HepG2 (cell line): ENCODE measurements at regions not wholly inside any gene's neighbourhood (a gene's known extent, or its start where the extent isn't known, plus 50 kb on each side); places are given as distances from the start of the nearest gene placed in this dataset.

Experiments
- ATAC-seq: fragments of 200-7000 bp; cut with Tn5 transposase; 3 replicates; pipeline ENCODE4 v1.9.1; 2020; ENCODE audit warnings: mild to moderate bottlenecking, moderate library complexity
- BruUV-seq: library from RNA; stranded (reverse); fragments of 400-500 nt; replicated peaks from 2 replicates; lab custom pipeline; 2021; lab: Mats Ljungman, UMichigan
- CTCF ChIA-PET: fragments of 300-600 bp; formaldehyde crosslinking; extraction: SDS; loops from one replicate; lab custom pipeline; 2021; ENCODE audit warnings: low total read pairs, inconsistent platforms, low intra/inter-chr PET ratio; lab: Yijun Ruan, JAX
- POLR2A ChIA-PET: fragments of 350-600 bp; sonication (Branson Sonifier 250); formaldehyde crosslinking; loops from one replicate; lab custom pipeline; 2020; ENCODE audit warnings: antibody characterized with exemption, inconsistent platforms; lab: Yijun Ruan, JAX
- DNase-seq: peaks from one replicate; pipeline ENCODE4 v3.0.0-alpha.2; 2015; ENCODE audit warnings: low spot score
- FAIRE-seq: peaks from 3 replicates; lab custom pipeline; 2011; peaks lifted over from hg19 to GRCh38; lab: Jason Lieb, UNC
- H2AFZ ChIP-seq: one replicate; pipeline ENCODE4 v1.6.1; 2011; ENCODE audit warnings: low read length, inconsistent platforms
- H3K27ac ChIP-seq: fragments of 300-600 bp; 3 replicates; pipeline ENCODE4 v1.8.0; 2011; ENCODE audit warnings: mixed run types, mild to moderate bottlenecking, mixed read lengths, low read length, inconsistent platforms; ENCODE audit not compliant: insufficient read depth; ENCODE audit errors: extremely low read length
- H3K27me3 ChIP-seq, 2 experiments: fragments of 200-600 bp in 1 of 2; 2 replicates in 1 of 2; 3 replicates in 1 of 2; pipeline versions ENCODE4 v1.6.0 to v1.8.0; 2011; ENCODE audit warnings: low read length in 2 of 2, mild to moderate bottlenecking in 2 of 2, moderate library complexity in 2 of 2, inconsistent platforms in 1 of 2; ENCODE audit not compliant: insufficient read depth in 2 of 2, control insufficient read depth in 1 of 2
- H3K36me3 ChIP-seq, 2 experiments: fragments of 200-600 bp in 1 of 2; replicated peaks in 1 of 2; 2 replicates in 1 of 2; 3 replicates in 1 of 2; pipeline versions ENCODE4 v1.5.1 to v1.8.0; 2011; ENCODE audit warnings: low read length in 2 of 2, inconsistent platforms in 1 of 2; ENCODE audit not compliant: insufficient read depth in 2 of 2, control insufficient read depth in 1 of 2
- H3K4me1 ChIP-seq: 2 replicates; pipeline ENCODE4 v1.5.1; 2012; ENCODE audit warnings: low read length, inconsistent platforms; ENCODE audit not compliant: insufficient read depth
- H3K4me2 ChIP-seq: 2 replicates; pipeline ENCODE4 v1.6.0; 2011; ENCODE audit warnings: low read depth, low read length, inconsistent platforms
- H3K4me3 ChIP-seq, 3 experiments: fragments of 200-600 bp in 1 of 3; sonication (generic), shearing (Covaris generic) in 1 of 3; replicated peaks in 1 of 3; 2 replicates each; pipeline ENCODE4 v1.5.1; 2011 to 2016; ENCODE audit warnings: low read length in 3 of 3, inconsistent platforms in 2 of 3, low read depth in 2 of 3, mild to moderate bottlenecking in 2 of 3, control low read depth in 1 of 3, mixed read lengths in 1 of 3; ENCODE audit not compliant: insufficient read depth in 1 of 3
- H3K79me2 ChIP-seq: one replicate; pipeline ENCODE4 v1.6.1; 2011; ENCODE audit warnings: low read length, inconsistent platforms; ENCODE audit not compliant: insufficient read depth
- H3K9ac ChIP-seq: 2 replicates; pipeline ENCODE4 v1.6.0; 2011; ENCODE audit warnings: mild to moderate bottlenecking, low read depth, low read length, inconsistent platforms; ENCODE audit not compliant: insufficient read depth
- H3K9me3 ChIP-seq: 2 replicates; pipeline ENCODE4 v1.5.1; 2012; ENCODE audit warnings: mild to moderate bottlenecking, low read length
- H4K20me1 ChIP-seq: 2 replicates; pipeline ENCODE4 v1.6.0; 2011; ENCODE audit warnings: inconsistent platforms, mild to moderate bottlenecking, low read length, moderate library complexity; ENCODE audit not compliant: insufficient read depth
- BCL3 ChIP-seq: sonication (generic); formaldehyde crosslinking; IDR thresholded peaks from 2 replicates; pipeline ENCODE4 v1.5.1; 2020; ENCODE audit warnings: mild to moderate bottlenecking, missing genetic modification reagents, moderate library complexity
- CREB3 ChIP-seq: sonication (generic); formaldehyde crosslinking; IDR thresholded peaks from 2 replicates; pipeline ENCODE4 v1.5.0; 2020; ENCODE audit warnings: missing genetic modification reagents
- MXD1 ChIP-seq: sonication (generic); formaldehyde crosslinking; IDR thresholded peaks from 2 replicates; pipeline ENCODE4 v1.4.0; 2020; ENCODE audit warnings: mild to moderate bottlenecking, missing genetic modification reagents
- NCOA5 ChIP-seq: sonication (generic); formaldehyde crosslinking; IDR thresholded peaks from 2 replicates; pipeline ENCODE4 v1.4.0; 2020; ENCODE audit warnings: missing genetic modification reagents
- PCBP1 ChIP-seq: fragments of 200-400 bp; formaldehyde crosslinking; IDR thresholded peaks from 2 replicates; pipeline ENCODE4 v1.6.1; 2017; ENCODE audit warnings: mild to moderate bottlenecking, low read depth, low read length, borderline replicate concordance
- POGZ ChIP-seq: sonication (generic); formaldehyde crosslinking; IDR thresholded peaks from 2 replicates; pipeline ENCODE4 v1.4.0; 2020; ENCODE audit warnings: mild to moderate bottlenecking, missing genetic modification reagents
- REXO4 ChIP-seq: sonication (generic); formaldehyde crosslinking; IDR thresholded peaks from 2 replicates; pipeline ENCODE4 v1.8.0; 2022; ENCODE audit warnings: missing genetic modification reagents, mild to moderate bottlenecking, borderline replicate concordance
- THAP7 ChIP-seq: sonication (generic); formaldehyde crosslinking; IDR thresholded peaks from 2 replicates; pipeline ENCODE4 v1.8.1; 2023; ENCODE audit warnings: mild to moderate bottlenecking, missing genetic modification reagents
- XBP1 ChIP-seq: sonication (generic); formaldehyde crosslinking; IDR thresholded peaks from 2 replicates; pipeline ENCODE4 v1.5.0; 2020; ENCODE audit warnings: missing genetic modification reagents
- ZBTB42 ChIP-seq: sonication (generic); formaldehyde crosslinking; IDR thresholded peaks from 2 replicates; pipeline ENCODE4 v1.5.0; 2020; ENCODE audit warnings: mild to moderate bottlenecking, missing genetic modification reagents
- ZBTB8A ChIP-seq: sonication (generic); formaldehyde crosslinking; IDR thresholded peaks from 2 replicates; pipeline ENCODE4 v1.4.0; 2020; ENCODE audit warnings: mild to moderate bottlenecking, low read depth, missing genetic modification reagents, borderline replicate concordance
- ZNF773 ChIP-seq: sonication (generic); formaldehyde crosslinking; IDR thresholded peaks from 2 replicates; pipeline ENCODE4 v1.4.0; 2020; ENCODE audit warnings: missing genetic modification reagents, borderline replicate concordance
- ZSCAN30 ChIP-seq: sonication (generic); formaldehyde crosslinking; IDR thresholded peaks from 2 replicates; pipeline ENCODE4 v1.5.0; 2020; ENCODE audit warnings: mild to moderate bottlenecking, missing genetic modification reagents
- WGBS: methylation state at CpG from one replicate; pipeline ENCODE4 v1.1.6; 2017; ENCODE audit warnings: low lambda C conversion rate; 5-methylcytosine and 5-hydroxymethylcytosine counted together
- in situ Hi-C: cut with HindIII; loops from 2 replicates; pipeline ENCODE4 v1.10.0; 2017; ENCODE audit warnings: low pct_unique_long_range_greater_than_20kb; ENCODE audit not compliant: extremely low pct_ligation_motif_present
- intact Hi-C: fragments of 100-400 bp; cut with micrococcal nuclease; formaldehyde crosslinking; loops from one replicate; pipeline ENCODE4 v1.10.0; 2022; ENCODE audit not compliant: unreplicated experiment
- TF ChIP-seq, protein P1 (sequence below): sonication (generic); formaldehyde crosslinking; IDR thresholded peaks from 2 replicates; pipeline ENCODE4 v1.4.0; 2020; ENCODE audit warnings: missing genetic modification reagents
- TF ChIP-seq, protein P2 (sequence below), 2 experiments: fragments of 450-650 bp in 1 of 2; sonication (generic) in 1 of 2; formaldehyde crosslinking; IDR thresholded peaks; 2 replicates each; pipeline versions ENCODE4 v1.5.0 to v1.8.0; 2020 to 2022; ENCODE audit warnings: mild to moderate bottlenecking in 1 of 2, missing genetic modification reagents in 1 of 2
- TF ChIP-seq, protein P3 (sequence below): sonication (generic); formaldehyde crosslinking; IDR thresholded peaks from 2 replicates; pipeline ENCODE4 v1.8.0; 2022; ENCODE audit warnings: missing genetic modification reagents, mild to moderate bottlenecking, inconsistent platforms, borderline replicate concordance

DNA sequence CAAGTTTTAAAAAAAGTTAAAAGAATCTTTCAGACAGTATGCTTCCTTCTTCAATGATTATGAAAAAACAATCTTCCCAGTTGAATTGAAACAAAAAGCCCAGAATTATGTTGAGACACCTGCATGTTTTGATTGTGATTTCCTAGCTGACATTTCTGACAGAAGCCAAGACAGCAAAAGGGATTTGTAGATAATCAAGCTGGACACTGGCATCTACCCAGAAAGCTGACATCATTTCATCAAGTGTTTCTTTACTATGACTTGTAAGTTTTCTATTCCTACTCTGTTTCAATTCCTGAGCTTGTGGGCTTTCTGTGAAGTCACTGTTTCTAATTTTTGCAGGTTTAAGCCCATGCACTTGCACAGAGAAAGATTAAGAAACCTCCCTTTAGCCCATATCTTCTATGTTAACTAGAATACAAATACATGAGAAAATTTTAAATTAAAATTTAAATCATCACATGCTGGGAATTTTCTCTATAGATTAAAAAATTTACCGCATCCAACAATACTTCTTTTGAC, 82.9 kb upstream of the CCDC85A start (continued):
- TF ChIP-seq ZBTB8A (CRISPR knock-in tag): no peak
- no peak for TF ChIP-seq BCL3 (CRISPR knock-in tag)
- no peak for TF ChIP-seq REXO4
- TF ChIP-seq, all 625 proteins: peak for 0

DNA sequence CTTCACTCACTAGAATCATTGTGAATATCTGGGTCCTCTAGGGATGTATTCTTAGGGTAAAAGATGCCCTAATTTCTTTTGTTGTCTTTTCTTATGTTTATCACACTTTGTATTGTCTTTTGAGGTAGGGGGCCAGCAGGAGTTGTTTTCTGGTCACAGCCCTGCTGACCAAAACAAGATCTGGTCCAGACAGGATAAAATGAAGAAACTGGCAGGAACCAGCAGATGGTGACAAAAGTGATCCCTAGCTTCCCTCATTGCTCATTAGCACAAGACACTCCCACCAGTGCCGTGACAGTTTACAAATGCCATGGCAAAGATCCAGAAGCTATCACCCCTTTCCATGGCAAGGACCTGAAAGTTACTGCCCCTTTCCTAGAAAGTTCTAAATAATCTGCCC, 81.7 kb upstream of the CCDC85A start:
- no peaks in the 10 kb centered on the region for H4K20me1 ChIP-seq
- H3K36me3 ChIP-seq: no peaks in the 10 kb centered on the region
- H3K4me1 ChIP-seq: no peaks in the 10 kb centered on the region
- no peak overlapping the region for H3K27ac ChIP-seq
- WGBS: 0% methylated on average over 1 of the region's 1 CpG
- no peak overlapping the region for H3K4me2 ChIP-seq
- DNase-seq (no peak), ATAC-seq (no peak), FAIRE-seq (no peak)
- POLR2A ChIA-PET: no interaction called here
- CTCF ChIA-PET: no interaction called here
- H3K9me3 ChIP-seq: no peaks in the 10 kb centered on the region
- in situ Hi-C loops: no loop called here
- H3K4me3 ChIP-seq: no peak overlapping the region
- H3K79me2 ChIP-seq: no peaks in the 10 kb centered on the region
- H2AFZ ChIP-seq: no peak overlapping the region
- H3K9ac ChIP-seq: no peak overlapping the region
- no peaks in the 10 kb centered on the region for H3K27me3 ChIP-seq
- intact Hi-C loops: no loop called here
- no TSS peak for BruUV-seq
- TF ChIP-seq, protein P1, sequence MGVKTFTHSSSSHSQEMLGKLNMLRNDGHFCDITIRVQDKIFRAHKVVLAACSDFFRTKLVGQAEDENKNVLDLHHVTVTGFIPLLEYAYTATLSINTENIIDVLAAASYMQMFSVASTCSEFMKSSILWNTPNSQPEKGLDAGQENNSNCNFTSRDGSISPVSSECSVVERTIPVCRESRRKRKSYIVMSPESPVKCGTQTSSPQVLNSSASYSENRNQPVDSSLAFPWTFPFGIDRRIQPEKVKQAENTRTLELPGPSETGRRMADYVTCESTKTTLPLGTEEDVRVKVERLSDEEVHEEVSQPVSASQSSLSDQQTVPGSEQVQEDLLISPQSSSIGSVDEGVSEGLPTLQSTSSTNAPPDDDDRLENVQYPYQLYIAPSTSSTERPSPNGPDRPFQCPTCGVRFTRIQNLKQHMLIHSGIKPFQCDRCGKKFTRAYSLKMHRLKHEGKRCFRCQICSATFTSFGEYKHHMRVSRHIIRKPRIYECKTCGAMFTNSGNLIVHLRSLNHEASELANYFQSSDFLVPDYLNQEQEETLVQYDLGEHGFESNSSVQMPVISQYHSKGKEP (CRISPR knock-in tag): no peak
- no peak for TF ChIP-seq POGZ (CRISPR knock-in tag)
- TF ChIP-seq ZBTB42: no peak
- TF ChIP-seq, protein P2, sequence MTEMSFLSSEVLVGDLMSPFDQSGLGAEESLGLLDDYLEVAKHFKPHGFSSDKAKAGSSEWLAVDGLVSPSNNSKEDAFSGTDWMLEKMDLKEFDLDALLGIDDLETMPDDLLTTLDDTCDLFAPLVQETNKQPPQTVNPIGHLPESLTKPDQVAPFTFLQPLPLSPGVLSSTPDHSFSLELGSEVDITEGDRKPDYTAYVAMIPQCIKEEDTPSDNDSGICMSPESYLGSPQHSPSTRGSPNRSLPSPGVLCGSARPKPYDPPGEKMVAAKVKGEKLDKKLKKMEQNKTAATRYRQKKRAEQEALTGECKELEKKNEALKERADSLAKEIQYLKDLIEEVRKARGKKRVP (CRISPR knock-in tag; IDR thresholded peaks at IDR 0.05): no peak
- TF ChIP-seq THAP7 (CRISPR knock-in tag): no peak
- no peak for TF ChIP-seq NCOA5 (CRISPR knock-in tag)
- TF ChIP-seq CREB3: no peak
- TF ChIP-seq ZNF773: no peak
- no peak for TF ChIP-seq MXD1 (CRISPR knock-in tag)
- no peak for TF ChIP-seq XBP1 (CRISPR knock-in tag)
- TF ChIP-seq, protein P3, sequence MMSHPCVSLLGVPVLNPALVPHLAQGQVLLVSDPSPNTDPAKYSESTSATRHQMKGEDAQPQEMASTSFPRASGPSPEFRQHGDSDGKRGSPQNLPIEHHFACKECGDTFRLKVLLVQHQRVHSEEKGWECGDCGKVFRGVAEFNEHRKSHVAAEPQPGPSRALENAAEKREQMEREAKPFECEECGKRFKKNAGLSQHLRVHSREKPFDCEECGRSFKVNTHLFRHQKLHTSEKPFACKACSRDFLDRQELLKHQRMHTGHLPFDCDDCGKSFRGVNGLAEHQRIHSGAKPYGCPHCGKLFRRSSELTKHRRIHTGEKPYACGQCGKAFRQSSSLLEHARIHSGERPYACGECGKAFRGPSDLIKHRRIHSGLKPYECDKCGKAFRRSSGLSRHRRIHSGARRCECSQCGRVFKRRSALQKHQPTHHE (CRISPR knock-in tag): no peak
- TF ChIP-seq ZSCAN30 (CRISPR knock-in tag): no peak
- TF ChIP-seq PCBP1: no peak
